Endothelial cell of umbilical vein (primary cell): ENCODE measurements at regions not wholly inside any gene's neighbourhood (a gene's known extent, or its start where the extent isn't known, plus 50 kb on each side); places are given as distances from the start of the nearest gene placed in this dataset.

Experiments used
- BruUV-seq: library from RNA; stranded (reverse); fragments of 400-500 nt; replicated peaks from 2 replicates; lab custom pipeline; 2021; lab: Mats Ljungman, UMichigan
- CTCF ChIA-PET: fragments of 300-600, 350-600 bp; sonication (Branson Sonifier 250); formaldehyde crosslinking; loops from one replicate; lab custom pipeline; 2021; ENCODE audit warnings: antibody characterized with exemption, inconsistent platforms; lab: Charles Lee
- POLR2A ChIA-PET: fragments of 300-600, 350-600 bp; sonication (Branson Sonifier 250); formaldehyde crosslinking; loops from one replicate; lab custom pipeline; 2021; ENCODE audit warnings: antibody characterized with exemption, inconsistent platforms; lab: Charles Lee
- DNase-seq: peaks from one replicate; pipeline ENCODE4 v3.0.0-alpha.2; 2011; ENCODE audit warnings: low read depth, low spot score
- FAIRE-seq: peaks from 2 replicates; lab custom pipeline; 2011; peaks lifted over from hg19 to GRCh38; lab: Jason Lieb, UNC
- H2AFZ ChIP-seq: 2 replicates; pipeline ENCODE4 v1.6.0; 2012; ENCODE audit warnings: low read depth, low read length, control low read depth, inconsistent platforms
- H3K27ac ChIP-seq: 2 replicates; pipeline ENCODE4 v1.5.1; 2011; ENCODE audit warnings: low read depth, mild to moderate bottlenecking, control low read depth, low read length, moderate library complexity; ENCODE audit not compliant: insufficient read depth
- H3K27me3 ChIP-seq, 2 experiments: 2 replicates each; pipeline versions ENCODE4 v1.6.0 to v1.6.1; 2011; ENCODE audit warnings: low read length in 2 of 2, mixed read lengths in 1 of 2; ENCODE audit not compliant: control insufficient read depth in 2 of 2, insufficient read depth in 2 of 2
- H3K36me3 ChIP-seq, 2 experiments: 2 replicates in 1 of 2; 3 replicates in 1 of 2; pipeline ENCODE4 v1.5.1; 2011; ENCODE audit warnings: low read length in 2 of 2, mild to moderate bottlenecking in 1 of 2, moderate library complexity in 1 of 2; ENCODE audit not compliant: control insufficient read depth in 2 of 2, insufficient read depth in 2 of 2; ENCODE audit errors: extremely low read depth in 1 of 2
- H3K4me1 ChIP-seq: 3 replicates; pipeline ENCODE4 v1.5.1; 2011; ENCODE audit warnings: mild to moderate bottlenecking, low read length; ENCODE audit not compliant: control insufficient read depth, insufficient read depth; ENCODE audit errors: extremely low read depth
- H3K4me2 ChIP-seq: 2 replicates; pipeline ENCODE4 v1.6.1; 2011; ENCODE audit warnings: low read length, control low read depth, mixed read lengths; ENCODE audit not compliant: insufficient read depth
- H3K4me3 ChIP-seq, 3 experiments: fragments of 200-600 bp in 1 of 3; sonication (generic), shearing (Covaris generic) in 1 of 3; replicated peaks in 1 of 3; 2 replicates each; pipeline ENCODE4 v1.5.1; 2011 to 2016; ENCODE audit warnings: control low read depth in 3 of 3, low read length in 3 of 3, mild to moderate bottlenecking in 2 of 3, inconsistent platforms in 1 of 3, low read depth in 1 of 3, moderate library complexity in 1 of 3; ENCODE audit not compliant: insufficient read depth in 1 of 3
- H3K79me2 ChIP-seq: 2 replicates; pipeline ENCODE4 v1.6.0; 2012; ENCODE audit warnings: low read length, inconsistent platforms; ENCODE audit not compliant: control insufficient read depth, insufficient read depth
- H3K9ac ChIP-seq: replicated peaks from 2 replicates; pipeline ENCODE3; 2011; ENCODE audit warnings: low read length, control low read depth; ENCODE audit not compliant: insufficient read depth; ENCODE audit errors: extremely low read depth
- H3K9me1 ChIP-seq: replicated peaks from 3 replicates; pipeline ENCODE4 v1.6.0; 2011; ENCODE audit warnings: mild to moderate bottlenecking, low read length; ENCODE audit not compliant: control insufficient read depth, insufficient read depth; ENCODE audit errors: extremely low read depth
- H3K9me3 ChIP-seq: replicated peaks from 2 replicates; pipeline ENCODE4 v1.5.1; 2012; ENCODE audit warnings: low read length, inconsistent platforms; ENCODE audit not compliant: control insufficient read depth, insufficient read depth
- H4K20me1 ChIP-seq: replicated peaks from 2 replicates; pipeline ENCODE3; 2011; ENCODE audit warnings: mild to moderate bottlenecking, low read length; ENCODE audit not compliant: control insufficient read depth, insufficient read depth; ENCODE audit errors: extremely low read depth
- EZH2 ChIP-seq: IDR thresholded peaks from 2 replicates; pipeline ENCODE4 v1.6.1; 2012; ENCODE audit warnings: borderline replicate concordance, low read depth, mild to moderate bottlenecking, moderate library complexity, low read length, inconsistent platforms; ENCODE audit not compliant: severe bottlenecking
- FOS ChIP-seq: IDR thresholded peaks from 2 replicates; pipeline ENCODE4 v1.6.1; 2011; ENCODE audit warnings: mild to moderate bottlenecking, low read length, moderate library complexity, borderline replicate concordance; ENCODE audit not compliant: insufficient read depth
- GATA2 ChIP-seq: IDR thresholded peaks from 2 replicates; pipeline ENCODE4 v1.7.0; 2011; ENCODE audit warnings: low read depth, mild to moderate bottlenecking, moderate library complexity, mixed read lengths, low read length; ENCODE audit not compliant: insufficient read length, insufficient read depth
- JUN ChIP-seq: IDR thresholded peaks from 2 replicates; pipeline ENCODE4 v1.6.1; 2011; ENCODE audit warnings: borderline replicate concordance, low read depth; ENCODE audit not compliant: insufficient read length, insufficient read depth
- MYC ChIP-seq: IDR thresholded peaks from one replicate; pipeline ENCODE4 v1.6.1; 2011; ENCODE audit warnings: mild to moderate bottlenecking, low read depth, low read length
- POLR2A ChIP-seq: IDR thresholded peaks from 2 replicates; pipeline ENCODE4 v1.6.1; 2012; ENCODE audit warnings: low read depth, mild to moderate bottlenecking, control low read depth, low read length
- POLR2AphosphoS5 ChIP-seq: IDR thresholded peaks from 2 replicates; pipeline ENCODE4 v1.6.1; 2012; ENCODE audit warnings: low read depth, mild to moderate bottlenecking, control low read depth, low read length, moderate library complexity; ENCODE audit not compliant: insufficient read depth
- dilution Hi-C: fragments of 300-500 bp; cut with MboI; formaldehyde crosslinking; loops from one replicate; pipeline ENCODE4 v1.15.0; 2019; ENCODE audit warnings: low sequenced_read_pairs; ENCODE audit not compliant: extremely low pct_ligation_motif_present
- intact Hi-C: fragments of 100-400 bp; cut with micrococcal nuclease; formaldehyde crosslinking; loops from one replicate; pipeline ENCODE4 v1.10.0; 2022
- TF ChIP-seq, protein P1 (sequence below): IDR thresholded peaks from 2 replicates; pipeline ENCODE4 v1.6.1; 2011; ENCODE audit not compliant: insufficient read depth, insufficient read length
- TF ChIP-seq, protein P2 (sequence below), 2 donors: IDR thresholded peaks; 1 replicate in 1 of 2; 2 replicates in 1 of 2; pipeline ENCODE4 v1.5.1; 2011; ENCODE audit warnings: low read length in 2 of 2, mild to moderate bottlenecking in 2 of 2, moderate library complexity in 2 of 2, control low read depth in 1 of 2, inconsistent platforms in 1 of 2, low read depth in 1 of 2; ENCODE audit not compliant: insufficient read depth in 1 of 2; ENCODE audit errors: extremely low read depth in 1 of 2

DNA sequence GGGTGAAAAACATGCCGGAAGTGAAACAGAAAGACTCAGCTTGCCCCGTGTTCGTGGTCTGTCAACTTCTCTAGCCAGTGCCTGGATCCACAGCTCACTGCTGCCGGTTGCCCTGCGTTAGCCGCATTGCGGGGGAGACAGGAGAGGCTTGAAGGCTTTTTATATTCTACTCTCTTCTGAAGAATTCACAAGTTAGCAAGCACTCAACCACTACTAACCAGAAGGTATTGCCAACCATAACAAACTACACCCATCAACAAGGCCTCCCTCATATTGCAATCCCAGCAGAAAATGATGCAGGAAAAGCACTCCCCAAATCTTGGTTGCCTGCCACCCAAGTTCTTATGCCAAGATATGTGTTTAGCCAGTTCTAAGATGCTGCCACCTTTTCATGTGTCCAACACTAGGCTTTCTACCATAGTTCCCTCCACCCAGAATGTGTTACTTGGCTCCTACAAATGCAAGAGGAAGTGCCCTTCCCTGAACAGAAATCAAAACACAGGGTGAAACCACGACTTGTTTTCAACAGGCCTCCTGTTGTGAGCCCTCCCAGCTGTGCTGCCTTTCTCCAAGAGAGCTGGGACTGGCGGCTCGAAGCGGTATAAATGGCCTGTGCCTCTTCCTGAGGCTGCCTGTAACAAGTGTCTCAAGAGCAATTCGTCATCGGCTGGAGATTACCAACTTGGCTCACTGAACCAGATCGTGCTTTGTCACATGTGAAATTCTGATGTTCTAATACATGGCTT, 129.0 kb downstream of the SNX18 start:
- Histone ChIP-seq H3K4me2 (no peak overlapping the region), H3K9me3 (no peaks in the 10 kb centered on the region), H3K27ac (no peak overlapping the region), H2AFZ (peak overlapping the region; percentile 10), H3K27me3 (no peaks in the 10 kb centered on the region), H3K36me3 (no peaks in the 10 kb centered on the region), H3K4me3 (no peak overlapping the region), H3K79me2 (no peaks in the 10 kb centered on the region), H3K9me1 (no peaks in the 10 kb centered on the region), H3K9ac (no peak overlapping the region), H4K20me1 (no peaks in the 10 kb centered on the region), H3K4me1 (peaks cover 23% of the 10 kb centered on the region)
- dilution Hi-C loops = no loop called here
- CTCF ChIA-PET = interaction anchor here (1.7 kb wide), 1 partner anchor 23 kb away, joined by 4 read pairs; no protein-coding TSS in a partner anchor
- POLR2A ChIA-PET = no interaction called here
- no TSS peak for BruUV-seq
- TF ChIP-seq, protein P1, sequence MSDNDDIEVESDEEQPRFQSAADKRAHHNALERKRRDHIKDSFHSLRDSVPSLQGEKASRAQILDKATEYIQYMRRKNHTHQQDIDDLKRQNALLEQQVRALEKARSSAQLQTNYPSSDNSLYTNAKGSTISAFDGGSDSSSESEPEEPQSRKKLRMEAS = no peak
- TF ChIP-seq GATA2 (no peak), MYC (no peak), JUN (no peak), POLR2AphosphoS5 (no peak), EZH2 (no peak), POLR2A (no peak), FOS (no peak)
- TF ChIP-seq, protein P2, sequence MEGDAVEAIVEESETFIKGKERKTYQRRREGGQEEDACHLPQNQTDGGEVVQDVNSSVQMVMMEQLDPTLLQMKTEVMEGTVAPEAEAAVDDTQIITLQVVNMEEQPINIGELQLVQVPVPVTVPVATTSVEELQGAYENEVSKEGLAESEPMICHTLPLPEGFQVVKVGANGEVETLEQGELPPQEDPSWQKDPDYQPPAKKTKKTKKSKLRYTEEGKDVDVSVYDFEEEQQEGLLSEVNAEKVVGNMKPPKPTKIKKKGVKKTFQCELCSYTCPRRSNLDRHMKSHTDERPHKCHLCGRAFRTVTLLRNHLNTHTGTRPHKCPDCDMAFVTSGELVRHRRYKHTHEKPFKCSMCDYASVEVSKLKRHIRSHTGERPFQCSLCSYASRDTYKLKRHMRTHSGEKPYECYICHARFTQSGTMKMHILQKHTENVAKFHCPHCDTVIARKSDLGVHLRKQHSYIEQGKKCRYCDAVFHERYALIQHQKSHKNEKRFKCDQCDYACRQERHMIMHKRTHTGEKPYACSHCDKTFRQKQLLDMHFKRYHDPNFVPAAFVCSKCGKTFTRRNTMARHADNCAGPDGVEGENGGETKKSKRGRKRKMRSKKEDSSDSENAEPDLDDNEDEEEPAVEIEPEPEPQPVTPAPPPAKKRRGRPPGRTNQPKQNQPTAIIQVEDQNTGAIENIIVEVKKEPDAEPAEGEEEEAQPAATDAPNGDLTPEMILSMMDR (IDR thresholded peaks at IDR 0.05; ENCODE audit: extremely low read depth in 1 of 2, insufficient read depth in 1 of 2, low read depth in 1 of 2, low read length in 2 of 2) = no peak
- peak; percentile 73 for DNase-seq
- intact Hi-C loops = loop anchor here (1.0 to 10.0 kb wide), 2 partner anchors 129 to 188 kb away; partner anchors contain the start of gene SNX18
- peak; percentile 81 for FAIRE-seq
